IMR-90 (cell line): ENCODE measurements at regions not wholly inside any gene's neighbourhood (a gene's known extent, or its start where the extent isn't known, plus 50 kb on each side); places are given as distances from the start of the nearest gene placed in this dataset.

ENCODE experiments used
- ATAC-seq: fragments of 200-7000 bp; cut with Tn5 transposase; 2 replicates; pipeline ENCODE4 v1.9.1; 2020; ENCODE audit warnings: low read depth, mild to moderate bottlenecking, moderate library complexity
- BruUV-seq: library from RNA; stranded (reverse); fragments of 400-500 nt; replicated peaks from 2 replicates; lab custom pipeline; 2021; lab: Mats Ljungman, UMichigan
- CTCF ChIA-PET: fragments of 300-600 bp; formaldehyde crosslinking; extraction: SDS; loops from one replicate; lab custom pipeline; 2021; ENCODE audit warnings: antibody characterized with exemption; lab: Yijun Ruan, JAX
- POLR2A ChIA-PET: fragments of 300-600 bp; sonication (Branson Sonifier 250); formaldehyde crosslinking; loops from one replicate; lab custom pipeline; 2022; ENCODE audit warnings: antibody characterized with exemption; ENCODE audit not compliant: unreplicated experiment; lab: Charles Lee
- DNase-seq: peaks from one replicate; pipeline ENCODE4 v3.0.0; 2013
- H2AFZ ChIP-seq: replicated peaks from 2 replicates; pipeline ENCODE3; 2013; ENCODE audit warnings: low read length, mild to moderate bottlenecking; ENCODE audit not compliant: poor library complexity
- H2AK5ac ChIP-seq: 2 replicates; pipeline ENCODE4 v1.6.1; 2013; ENCODE audit warnings: low read depth, low read length, inconsistent platforms
- H2AK9ac ChIP-seq: replicated peaks from 2 replicates; pipeline ENCODE3; 2013; ENCODE audit warnings: mild to moderate bottlenecking, low read depth, low read length, moderate library complexity; ENCODE audit not compliant: poor library complexity
- H2BK120ac ChIP-seq: 2 replicates; pipeline ENCODE4 v1.6.1; 2013; ENCODE audit warnings: low read depth, low read length, inconsistent platforms
- H2BK15ac ChIP-seq: 3 replicates; pipeline ENCODE4 v1.6.1; 2013; ENCODE audit warnings: low read depth, low read length, inconsistent platforms
- H2BK20ac ChIP-seq: 2 replicates; pipeline ENCODE4 v1.6.1; 2013; ENCODE audit warnings: low read depth, mild to moderate bottlenecking, inconsistent platforms, low read length, moderate library complexity
- H2BK5ac ChIP-seq: 2 replicates; pipeline ENCODE4 v1.6.1; 2013; ENCODE audit warnings: mild to moderate bottlenecking, low read depth, low read length, inconsistent platforms; ENCODE audit not compliant: poor library complexity, severe bottlenecking
- H3K14ac ChIP-seq: replicated peaks from 2 replicates; pipeline ENCODE4 v1.6.1; 2013; ENCODE audit warnings: low read depth, low read length, inconsistent platforms
- H3K18ac ChIP-seq: 2 replicates; pipeline ENCODE4 v1.6.1; 2013; ENCODE audit warnings: low read depth, low read length, control low read depth
- H3K23ac ChIP-seq: 2 replicates; pipeline ENCODE4 v1.6.1; 2013; ENCODE audit warnings: low read depth, low read length, inconsistent platforms
- H3K27ac ChIP-seq: 2 replicates; pipeline ENCODE4 v1.5.1; 2013; ENCODE audit warnings: mild to moderate bottlenecking, control low read depth, low read length; ENCODE audit not compliant: insufficient read depth
- H3K27me3 ChIP-seq: 2 replicates; pipeline ENCODE4 v1.6.1; 2013; ENCODE audit warnings: low read length; ENCODE audit not compliant: control insufficient read depth, insufficient read depth
- H3K36me3 ChIP-seq: 2 replicates; pipeline ENCODE4 v1.6.1; 2013; ENCODE audit warnings: low read length, mixed read lengths; ENCODE audit not compliant: control insufficient read depth, insufficient read depth
- H3K4ac ChIP-seq: 2 replicates; pipeline ENCODE4 v1.6.1; 2013; ENCODE audit warnings: low read depth, low read length, inconsistent platforms
- H3K4me1 ChIP-seq: 2 replicates; pipeline ENCODE4 v1.6.1; 2013; ENCODE audit warnings: low read length, mixed read lengths; ENCODE audit not compliant: control insufficient read depth, insufficient read depth
- H3K4me2 ChIP-seq: 2 replicates; pipeline ENCODE4 v1.6.1; 2013; ENCODE audit warnings: low read depth, mild to moderate bottlenecking, control low read depth, low read length, moderate library complexity
- H3K4me3 ChIP-seq: 2 replicates; pipeline ENCODE4 v1.5.1; 2013; ENCODE audit warnings: low read depth, mild to moderate bottlenecking, control low read depth, low read length, moderate library complexity; ENCODE audit not compliant: insufficient read depth
- H3K56ac ChIP-seq: 2 replicates; pipeline ENCODE4 v1.6.1; 2013; ENCODE audit warnings: low read length, inconsistent platforms; ENCODE audit not compliant: insufficient read depth; ENCODE audit errors: extremely low read depth
- H3K79me1 ChIP-seq, 2 experiments: 2 replicates each; pipeline ENCODE4 v1.6.1; 2013; ENCODE audit warnings: low read length in 2 of 2, inconsistent platforms in 1 of 2, low read depth in 1 of 2
- H3K9ac ChIP-seq: 2 replicates; pipeline ENCODE4 v1.6.1; 2013; ENCODE audit warnings: low read depth, low read length, control low read depth
- H3K9me1 ChIP-seq: 2 replicates; pipeline ENCODE4 v1.6.1; 2013; ENCODE audit warnings: low read length, inconsistent platforms; ENCODE audit not compliant: insufficient read depth
- H3K9me3 ChIP-seq: 2 replicates; pipeline ENCODE4 v1.6.1; 2013; ENCODE audit warnings: low read length; ENCODE audit not compliant: control insufficient read depth, insufficient read depth
- H4K20me1 ChIP-seq: 2 replicates; pipeline ENCODE4 v1.6.1; 2013; ENCODE audit warnings: low read length, inconsistent platforms; ENCODE audit not compliant: insufficient read depth
- H4K5ac ChIP-seq: 2 replicates; pipeline ENCODE4 v1.6.1; 2013; ENCODE audit warnings: mild to moderate bottlenecking, low read depth, low read length, control low read depth
- H4K8ac ChIP-seq, 2 experiments: 2 replicates each; pipeline ENCODE4 v1.6.1; 2013; ENCODE audit warnings: low read depth in 2 of 2, low read length in 2 of 2, control low read depth in 1 of 2, inconsistent platforms in 1 of 2
- H4K91ac ChIP-seq: 2 replicates; pipeline ENCODE4 v1.6.1; 2013; ENCODE audit warnings: low read depth, low read length, inconsistent platforms; ENCODE audit not compliant: insufficient read depth
- BHLHE40 ChIP-seq: fragments of 150-350 bp; IDR thresholded peaks from 2 replicates; pipeline ENCODE4 v1.6.1; 2016; ENCODE audit warnings: mild to moderate bottlenecking, low read depth, low read length
- CHD1 ChIP-seq: IDR thresholded peaks from 2 replicates; pipeline ENCODE4 v1.6.1; 2012; ENCODE audit warnings: low read depth, low read length, improper control_type of control experiment
- CTCF ChIP-seq: conservative IDR thresholded peaks from 2 replicates; pipeline ENCODE4 v1.5.1; 2012; ENCODE audit warnings: mild to moderate bottlenecking, low read depth, low read length, improper control_type of control experiment
- MAFK ChIP-seq: IDR thresholded peaks from 2 replicates; pipeline ENCODE4 v1.6.1; 2012; ENCODE audit warnings: low read depth, low read length, improper control_type of control experiment
- MAZ ChIP-seq: IDR thresholded peaks from 2 replicates; pipeline ENCODE4 v1.6.1; 2012; ENCODE audit warnings: low read depth, mild to moderate bottlenecking, low read length, improper control_type of control experiment, moderate library complexity, borderline replicate concordance
- MXI1 ChIP-seq: IDR thresholded peaks from 2 replicates; pipeline ENCODE4 v1.6.1; 2012; ENCODE audit warnings: low read depth, mild to moderate bottlenecking, low read length, moderate library complexity, borderline replicate concordance
- POLR2A ChIP-seq: IDR thresholded peaks from 2 replicates; pipeline ENCODE4 v1.6.1; 2012; ENCODE audit warnings: mild to moderate bottlenecking, low read depth, low read length
- SMC3 ChIP-seq: fragments of 150-350 bp; IDR thresholded peaks from 2 replicates; pipeline ENCODE4 v1.6.1; 2016; ENCODE audit warnings: low read depth, mild to moderate bottlenecking, antibody characterized with exemption, low read length, moderate library complexity
- WGBS, 2 experiments: methylation state at CpG; one replicate each; pipeline versions ENCODE4 v1.1.5 to v1.1.7; 2013; ENCODE audit warnings: missing lambda C conversion rate in 2 of 2; ENCODE audit not compliant: insufficient read length in 1 of 2; ENCODE audit errors: extremely low coverage in 2 of 2; 5-methylcytosine and 5-hydroxymethylcytosine counted together
- dilution Hi-C: fragments of 300-500 bp; cut with HindIII; formaldehyde crosslinking; loops from one replicate; pipeline ENCODE4 v1.14.3; 2018; ENCODE audit warnings: low sequenced_read_pairs; ENCODE audit not compliant: unreplicated experiment
- in situ Hi-C: fragments of 300-500 bp; cut with MboI; formaldehyde crosslinking; loops from 3 replicates; pipeline ENCODE4 v1.14.3; 2019; ENCODE audit warnings: low sequenced_read_pairs, inconsistent platforms, mixed read lengths
- intact Hi-C: fragments of 100-400 bp; cut with micrococcal nuclease; formaldehyde crosslinking; loops from 2 replicates; pipeline ENCODE4 v1.10.0; 2022

- no peaks in the 10 kb centered on the region for H3K79me1 ChIP-seq
- no peak overlapping the region for H3K27ac ChIP-seq
- no peaks in the 10 kb centered on the region for H4K20me1 ChIP-seq
- ChIA-PET CTCF (interaction anchor here (0.7 to 1.7 kb wide), 2 partner anchors 15 to 515 kb away, joined by 3 to 4 read pairs; no protein-coding TSS in a partner anchor), POLR2A (no interaction called here)
- in situ Hi-C loops (no loop called here), dilution Hi-C loops (no loop called here), intact Hi-C loops (no loop called here)
- DNase-seq (no peak), ATAC-seq (no peak; the same call in 1 of the 2 replicates)
- no peak overlapping the region for H2AK9ac ChIP-seq
- H4K91ac ChIP-seq: no peak overlapping the region; the same call in 1 of the 2 replicates
- H3K36me3 ChIP-seq: no peaks in the 10 kb centered on the region
- H3K9me1 ChIP-seq: no peaks in the 10 kb centered on the region
- H3K4ac ChIP-seq: no peak overlapping the region
- peak overlapping the region; percentile 3; the same call in 1 of the 2 replicates for H3K23ac ChIP-seq
- no peak for TF ChIP-seq CTCF
- TF ChIP-seq MAZ: no peak
- TF ChIP-seq MAFK: no peak
- no peak for TF ChIP-seq CHD1
- TF ChIP-seq POLR2A: no peak
- TF ChIP-seq MXI1: no peak
- no peak for TF ChIP-seq SMC3
- TF ChIP-seq BHLHE40: no peak
- peak overlapping the region; percentile 21 to 41; a peak in 3 of 4 replicates for H4K8ac ChIP-seq
- peak overlapping the region; percentile 80 for H2AFZ ChIP-seq
- H2BK15ac ChIP-seq: no peak overlapping the region
- no TSS peak for BruUV-seq
- no peak overlapping the region; the same call in 1 of the 2 replicates for H3K14ac ChIP-seq
- no peaks in the 10 kb centered on the region for H3K27me3 ChIP-seq
- H2BK5ac ChIP-seq: peak overlapping the region; percentile 17
- H3K18ac ChIP-seq: peak overlapping the region; percentile 89; the same call in 1 of the 2 replicates
- WGBS, 2 experiments: no CpG with 5 or more reads among the region's 5 CpGs
- peak overlapping the region; percentile 76 for H3K4me2 ChIP-seq
- H3K56ac ChIP-seq: no peak overlapping the region
- H3K4me3 ChIP-seq: no peak overlapping the region
- H3K4me1 ChIP-seq: peaks cover 5% of the 10 kb centered on the region
- peak overlapping the region; percentile 71 for H4K5ac ChIP-seq
- H3K9me3 ChIP-seq: no peaks in the 10 kb centered on the region
- no peak overlapping the region for H3K9ac ChIP-seq
- H2BK120ac ChIP-seq: peak overlapping the region; percentile 13; the same call in 1 of the 2 replicates
- peak overlapping the region; percentile 31 for H2BK20ac ChIP-seq
- peak overlapping the region; percentile 44; the same call in 1 of the 2 replicates for H2AK5ac ChIP-seq
Measured at GRCh38 chr4:19693936-19694570, 557.7 kb upstream of the SLIT2 start.
